HEK293T (cell line): ENCODE measurements at regions not wholly inside any gene's neighbourhood (a gene's known extent, or its start where the extent isn't known, plus 50 kb on each side); places are given as distances from the start of the nearest gene placed in this dataset.

ENCODE experiments used
- CTCF ChIA-PET: fragments of 350-600 bp; formaldehyde crosslinking; extraction: SDS; loops from one replicate; lab custom pipeline; 2021; ENCODE audit warnings: antibody characterized with exemption, inconsistent platforms; lab: Yijun Ruan, JAX
- POLR2A ChIA-PET: fragments of 350-600 bp; formaldehyde crosslinking; extraction: SDS; loops from one replicate; lab custom pipeline; 2020; ENCODE audit warnings: antibody characterized with exemption, inconsistent platforms; lab: Yijun Ruan, JAX
- DNase-seq: peaks from one replicate; pipeline ENCODE4 v3.0.0; 2012; ENCODE audit warnings: mixed read lengths; ENCODE audit errors: extremely low spot score
- ARNT ChIP-seq: fragments of 450-650 bp; IDR thresholded peaks from 2 replicates; pipeline ENCODE4 v1.6.1; 2017; ENCODE audit warnings: mild to moderate bottlenecking
- BHLHE40 ChIP-seq: fragments of 450-650 bp; IDR thresholded peaks from 2 replicates; pipeline ENCODE4 v1.6.1; 2016; ENCODE audit warnings: mild to moderate bottlenecking, moderate library complexity, borderline replicate concordance
- CTBP1 ChIP-seq: fragments of 450-650 bp; IDR thresholded peaks from 2 replicates; pipeline ENCODE4 v1.6.1; 2016; ENCODE audit warnings: borderline replicate concordance
- ELF4 ChIP-seq: fragments of 450-650 bp; IDR thresholded peaks from 2 replicates; pipeline ENCODE4 v1.6.1; 2017; ENCODE audit warnings: antibody characterized with exemption
- FOXA1 ChIP-seq: fragments of 450-650 bp; IDR thresholded peaks from 2 replicates; pipeline ENCODE4 v1.6.1; 2016; ENCODE audit warnings: mild to moderate bottlenecking
- FOXK2 ChIP-seq: fragments of 450-650 bp; IDR thresholded peaks from 2 replicates; pipeline ENCODE4 v1.6.1; 2016; ENCODE audit warnings: mild to moderate bottlenecking
- FOXM1 ChIP-seq: fragments of 450-650 bp; IDR thresholded peaks from 2 replicates; pipeline ENCODE4 v1.6.1; 2017; ENCODE audit warnings: mild to moderate bottlenecking, borderline replicate concordance
- HDGF ChIP-seq: fragments of 450-650 bp; IDR thresholded peaks from 2 replicates; pipeline ENCODE4 v1.6.1; 2017; ENCODE audit warnings: antibody characterized with exemption, borderline replicate concordance
- L3MBTL2 ChIP-seq: fragments of 450-650 bp; conservative IDR thresholded peaks from 2 replicates; pipeline ENCODE4 v1.6.1; 2016; ENCODE audit warnings: mild to moderate bottlenecking
- LEF1 ChIP-seq: fragments of 450-650 bp; IDR thresholded peaks from 2 replicates; pipeline ENCODE4 v1.6.1; 2017; ENCODE audit warnings: mild to moderate bottlenecking, borderline replicate concordance
- NFRKB ChIP-seq: fragments of 450-650 bp; IDR thresholded peaks from 2 replicates; pipeline ENCODE4 v1.6.1; 2016; ENCODE audit warnings: mild to moderate bottlenecking, moderate library complexity
- SP1 ChIP-seq: fragments of 450-650 bp; IDR thresholded peaks from 2 replicates; pipeline ENCODE4 v1.6.1; 2017
- SUZ12 ChIP-seq: fragments of 450-650 bp; IDR thresholded peaks from 2 replicates; pipeline ENCODE4 v1.6.1; 2016; ENCODE audit warnings: mild to moderate bottlenecking
- TARDBP ChIP-seq: fragments of 450-650 bp; IDR thresholded peaks from 2 replicates; pipeline ENCODE4 v1.6.1; 2016
- ZNF384 ChIP-seq: fragments of 450-650 bp; IDR thresholded peaks from 2 replicates; pipeline ENCODE4 v1.6.1; 2016
- TF ChIP-seq, protein P1 (sequence below): fragments of 450-650 bp; IDR thresholded peaks from 2 replicates; pipeline ENCODE4 v1.6.1; 2016

DNA sequence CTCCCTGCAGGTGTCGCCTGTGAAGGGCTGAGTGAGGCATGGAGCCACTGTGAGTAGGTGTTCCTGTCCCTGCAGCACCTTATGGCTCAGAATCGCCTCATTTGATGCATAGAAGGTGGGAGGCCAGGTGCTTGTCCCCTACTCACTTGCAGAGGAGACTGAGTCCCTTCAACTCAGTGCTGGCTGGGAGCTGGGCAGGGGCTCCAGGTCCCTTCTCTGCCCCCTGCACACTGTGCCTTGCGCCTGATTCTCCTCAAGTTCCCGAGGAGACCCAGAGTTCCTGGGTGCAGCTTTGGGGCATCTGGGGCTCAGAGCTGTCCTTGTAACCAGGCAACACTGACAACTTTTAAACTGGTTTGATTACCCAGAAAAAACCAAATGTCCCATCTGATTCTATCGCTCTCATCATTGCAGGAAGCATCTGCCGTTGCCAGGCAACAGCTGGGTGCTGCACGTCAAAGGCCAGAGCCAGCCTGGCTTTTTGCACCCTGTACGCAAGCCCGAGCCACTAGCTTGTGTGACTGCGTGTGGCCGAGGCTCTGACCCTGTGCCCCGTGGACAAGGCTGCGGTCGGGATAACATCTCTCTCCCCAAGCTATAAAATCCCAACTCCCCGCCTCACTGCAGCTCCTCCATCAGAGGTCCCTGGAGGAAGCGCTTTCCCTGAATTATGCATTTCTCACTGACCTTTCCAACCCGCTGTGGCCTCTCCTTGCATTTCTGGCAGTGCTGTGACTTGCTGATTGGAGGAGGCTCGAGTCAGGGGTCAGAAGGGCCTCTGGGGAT lies 130.8 kb upstream of the HDAC4 start:
- ChIA-PET POLR2A (no interaction called here), CTCF (no interaction called here)
- DNase-seq, result no peak
- no peak for TF ChIP-seq BHLHE40
- TF ChIP-seq ELF4, result no peak
- TF ChIP-seq NFRKB, result no peak
- no peak for TF ChIP-seq SP1
- no peak for TF ChIP-seq HDGF
- TF ChIP-seq L3MBTL2, result no peak
- no peak for TF ChIP-seq TARDBP
- TF ChIP-seq FOXK2, result no peak
- TF ChIP-seq FOXM1, result no peak
- TF ChIP-seq SUZ12, result no peak
- TF ChIP-seq ZNF384, result no peak
- TF ChIP-seq, protein P1, sequence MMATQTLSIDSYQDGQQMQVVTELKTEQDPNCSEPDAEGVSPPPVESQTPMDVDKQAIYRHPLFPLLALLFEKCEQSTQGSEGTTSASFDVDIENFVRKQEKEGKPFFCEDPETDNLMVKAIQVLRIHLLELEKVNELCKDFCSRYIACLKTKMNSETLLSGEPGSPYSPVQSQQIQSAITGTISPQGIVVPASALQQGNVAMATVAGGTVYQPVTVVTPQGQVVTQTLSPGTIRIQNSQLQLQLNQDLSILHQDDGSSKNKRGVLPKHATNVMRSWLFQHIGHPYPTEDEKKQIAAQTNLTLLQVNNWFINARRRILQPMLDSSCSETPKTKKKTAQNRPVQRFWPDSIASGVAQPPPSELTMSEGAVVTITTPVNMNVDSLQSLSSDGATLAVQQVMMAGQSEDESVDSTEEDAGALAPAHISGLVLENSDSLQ, result no peak
- TF ChIP-seq LEF1, result no peak
- TF ChIP-seq CTBP1, result no peak
- TF ChIP-seq ARNT, result no peak
- TF ChIP-seq FOXA1, result no peak

- ChIA-PET POLR2A (no interaction called here), CTCF (no interaction called here)
- TF ChIP-seq BHLHE40, result no peak
- TF ChIP-seq FOXA1, result no peak
- no peak for TF ChIP-seq CTBP1
- no peak for TF ChIP-seq HDGF
- no peak for TF ChIP-seq ELF4
- TF ChIP-seq ZNF384, result no peak
- TF ChIP-seq SUZ12, result no peak
- TF ChIP-seq, protein P1, result no peak
- no peak for TF ChIP-seq FOXM1
- TF ChIP-seq TARDBP, result no peak
- no peak for TF ChIP-seq NFRKB
- TF ChIP-seq FOXK2, result no peak
- TF ChIP-seq LEF1, result no peak
- TF ChIP-seq SP1, result no peak
- no peak for TF ChIP-seq L3MBTL2
- no peak for TF ChIP-seq ARNT
- no peak for DNase-seq
Measured at GRCh38 chr2:239530749-239531316, 130.0 kb upstream of the HDAC4 start.

DNA sequence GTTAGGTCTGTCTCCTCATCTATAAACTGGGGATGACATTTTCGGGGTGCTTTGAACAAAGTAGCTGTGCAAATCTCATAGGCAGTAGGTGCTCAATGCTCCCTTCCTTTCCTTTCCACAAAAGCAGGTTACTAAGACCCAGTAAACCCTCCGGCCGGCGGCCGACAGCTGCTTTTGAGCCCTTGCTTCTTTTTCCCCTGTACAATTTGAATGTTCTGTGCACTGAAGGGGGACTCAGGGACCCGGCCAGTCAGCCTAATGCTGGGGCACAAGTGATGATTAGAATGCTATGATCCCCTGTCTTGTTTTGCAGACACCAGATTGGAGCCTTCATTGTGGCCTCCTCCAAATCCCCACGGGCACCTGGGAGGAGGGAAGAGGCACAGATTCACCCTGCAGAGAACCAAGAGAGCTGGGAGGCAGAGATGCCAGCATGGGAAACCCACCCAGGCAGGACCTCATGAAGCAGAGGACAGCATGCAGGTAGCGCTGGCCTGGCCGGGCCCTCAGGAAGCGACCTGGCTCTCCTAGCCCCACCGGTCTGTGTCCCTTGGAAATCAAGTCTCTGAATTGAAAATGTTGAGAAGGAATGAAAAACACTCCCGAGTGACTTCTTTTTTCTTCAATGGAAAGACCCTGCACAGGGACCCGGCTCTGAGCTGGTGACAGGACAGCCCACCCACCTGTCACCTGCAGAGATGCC lies 128.6 kb upstream of the HDAC4 start:
- DNase-seq, result no peak
- no peak for TF ChIP-seq LEF1
- no peak for TF ChIP-seq L3MBTL2
- no peak for TF ChIP-seq BHLHE40
- no peak for TF ChIP-seq ELF4
- TF ChIP-seq ARNT, result no peak
- ChIA-PET CTCF (no interaction called here), POLR2A (no interaction called here)

DNA sequence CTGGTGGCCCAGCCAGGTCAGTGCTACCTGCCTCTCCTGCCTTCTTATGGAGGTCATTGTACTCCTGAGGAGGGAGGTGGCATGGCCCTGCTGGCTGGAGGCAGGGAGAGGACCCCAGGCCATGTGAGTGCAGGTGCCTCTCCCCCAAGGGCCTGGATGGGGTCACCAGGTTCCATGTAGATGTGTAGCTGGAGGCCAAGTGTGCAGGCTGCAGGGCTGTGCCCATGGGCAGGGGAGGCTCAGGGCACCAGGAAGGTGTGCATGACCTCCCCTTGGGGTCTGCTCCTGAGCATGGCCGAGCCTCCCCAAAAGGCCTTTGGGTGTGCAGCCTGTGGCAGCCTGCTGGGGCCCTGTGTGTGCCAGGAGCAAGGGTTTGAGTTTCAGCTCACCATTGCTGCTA lies 128.1 kb upstream of the HDAC4 start:
- CTCF ChIA-PET, result no interaction called here

GRCh38 chr2:239528146-239528545 lies 127.3 kb upstream of the HDAC4 start:
- ChIA-PET POLR2A (no interaction called here), CTCF (no interaction called here)
- no peak for DNase-seq
- TF ChIP-seq FOXM1 (no peak), LEF1 (no peak), SUZ12 (no peak), SP1 (no peak), ELF4 (no peak), TARDBP (no peak)

More for the DNA sequence above, 128.1 kb upstream of the HDAC4 start:
- DNase-seq, result no peak
- no peak for TF ChIP-seq ZNF384
- no peak for TF ChIP-seq BHLHE40
- no peak for TF ChIP-seq ARNT
- no peak for TF ChIP-seq SP1
- no peak for TF ChIP-seq LEF1
- no peak for TF ChIP-seq TARDBP
- no peak for TF ChIP-seq SUZ12
- TF ChIP-seq HDGF, result no peak
- no peak for TF ChIP-seq FOXK2
- no peak for TF ChIP-seq FOXA1
- no peak for TF ChIP-seq FOXM1
- TF ChIP-seq ELF4, result no peak
- no peak for TF ChIP-seq L3MBTL2
- POLR2A ChIA-PET, result no interaction called here

- CTCF ChIA-PET, result no interaction called here
- no peak for DNase-seq
- POLR2A ChIA-PET, result no interaction called here
- no peak for TF ChIP-seq SUZ12
- TF ChIP-seq LEF1, result no peak
- no peak for TF ChIP-seq TARDBP
- TF ChIP-seq, protein P1, result no peak
- no peak for TF ChIP-seq FOXM1
- TF ChIP-seq ARNT, result no peak
- TF ChIP-seq FOXK2, result no peak
- no peak for TF ChIP-seq ZNF384
- TF ChIP-seq FOXA1, result no peak
- no peak for TF ChIP-seq HDGF
- TF ChIP-seq SP1, result no peak
- no peak for TF ChIP-seq BHLHE40
- no peak for TF ChIP-seq NFRKB
Measured at GRCh38 chr2:239526666-239527415, 126.0 kb upstream of the HDAC4 start.
